Ramos (cell line): ENCODE measurements at regions not wholly inside any gene's neighbourhood (a gene's known extent, or its start where the extent isn't known, plus 50 kb on each side); places are given as distances from the start of the nearest gene placed in this dataset.
"Not testable (repeated sequence)": the region's sequence is repeated elsewhere in the genome, so short reads cannot be mapped to it uniquely, and the experiment has no call there.

ENCODE experiments used
- in situ Hi-C: fragments of 300-500 bp; cut with MboI; formaldehyde crosslinking; loops from one replicate; pipeline ENCODE4 v1.14.3; 2022; ENCODE audit warnings: low sequenced_read_pairs; ENCODE audit not compliant: unreplicated experiment

GRCh38 chr1:227508431-227508830 is 54.9 kb upstream of the ZNF678 start:
- in situ Hi-C loops: no loop called here

GRCh38 chr1:227506490-227507393 is 56.6 kb upstream of the ZNF678 start:
- in situ Hi-C loops: not testable (repeated sequence)

DNA sequence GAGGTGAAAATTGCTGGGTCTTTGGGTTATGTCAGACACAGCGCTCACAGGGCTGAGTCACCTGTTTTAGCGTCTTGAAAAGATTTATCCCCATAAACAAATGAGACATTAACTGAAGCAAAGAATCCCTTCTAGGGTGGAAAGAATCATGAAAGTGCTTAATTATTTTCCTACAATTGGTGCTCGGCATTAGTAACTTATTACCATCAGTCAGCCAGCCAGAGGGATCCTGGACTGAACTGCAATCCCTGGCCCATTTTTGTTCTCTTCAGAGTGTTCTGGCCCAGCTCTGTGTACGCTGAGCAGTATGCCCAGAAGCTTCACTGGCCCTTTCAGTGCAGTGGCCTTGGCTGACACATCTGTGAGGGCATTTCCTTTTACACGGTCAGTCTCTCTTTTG is 67.3 kb upstream of the ZNF678 start:
- in situ Hi-C loops: not testable (repeated sequence)

GRCh38 chr1:227493863-227494551 is 69.3 kb upstream of the ZNF678 start:
- in situ Hi-C loops: not testable (repeated sequence)

GRCh38 chr1:227490478-227490877 is 72.9 kb upstream of the ZNF678 start:
- in situ Hi-C loops: no loop called here

DNA sequence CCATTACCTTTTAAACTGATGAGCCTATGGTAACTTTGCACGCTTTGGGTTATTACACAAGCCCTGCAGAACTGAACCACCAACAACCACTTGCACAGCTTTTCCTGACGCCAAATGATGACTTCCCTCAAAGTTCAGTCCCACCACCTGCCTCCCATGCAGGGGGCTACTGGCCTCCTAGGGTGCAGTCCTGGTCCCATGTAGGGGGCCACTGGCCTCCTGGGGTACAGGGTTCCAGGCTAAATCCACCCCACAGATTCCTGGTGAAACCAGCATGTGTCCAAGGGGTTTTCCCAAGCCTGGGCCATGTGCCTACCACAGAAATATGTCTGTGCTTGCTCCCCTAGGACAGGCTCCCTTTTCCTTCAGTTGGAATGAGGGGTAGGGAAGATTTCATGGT is 73.4 kb upstream of the ZNF678 start:
- in situ Hi-C loops: no loop called here

- in situ Hi-C loops: no loop called here
These were observed 73.8 kb upstream of the ZNF678 start for GRCh38 chr1:227489572-227489971.

DNA sequence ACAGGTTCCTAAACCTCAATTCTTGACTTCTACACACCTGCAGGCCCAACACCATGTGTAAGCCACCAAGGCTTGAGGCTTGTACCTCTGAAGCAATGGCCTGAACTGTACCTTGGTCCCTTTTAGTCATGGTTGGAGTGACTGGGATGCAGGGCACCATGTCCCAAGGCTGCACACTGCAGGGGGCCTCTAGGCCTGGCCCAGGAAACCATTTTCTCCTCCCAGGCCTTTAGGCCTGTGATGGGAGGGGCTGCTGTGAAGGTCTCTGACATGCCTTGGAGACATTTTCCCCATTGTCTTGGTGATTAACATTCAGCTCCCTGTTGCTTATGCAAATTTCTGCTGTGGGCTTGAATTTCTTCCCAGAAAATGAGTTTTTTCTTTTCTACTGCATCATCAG is 75.8 kb upstream of the ZNF678 start:
- in situ Hi-C loops: no loop called here

- in situ Hi-C loops: no loop called here
These were observed 76.8 kb upstream of the ZNF678 start for GRCh38 chr1:227486559-227486958.

- in situ Hi-C loops: no loop called here
These were observed 81.4 kb upstream of the ZNF678 start for GRCh38 chr1:227482023-227482299.

GRCh38 chr1:227474072-227474471 is 89.3 kb upstream of the ZNF678 start:
- in situ Hi-C loops: loop anchor here (10.0 kb wide), 1 partner anchor 481 kb away; no protein-coding TSS in a partner anchor

DNA sequence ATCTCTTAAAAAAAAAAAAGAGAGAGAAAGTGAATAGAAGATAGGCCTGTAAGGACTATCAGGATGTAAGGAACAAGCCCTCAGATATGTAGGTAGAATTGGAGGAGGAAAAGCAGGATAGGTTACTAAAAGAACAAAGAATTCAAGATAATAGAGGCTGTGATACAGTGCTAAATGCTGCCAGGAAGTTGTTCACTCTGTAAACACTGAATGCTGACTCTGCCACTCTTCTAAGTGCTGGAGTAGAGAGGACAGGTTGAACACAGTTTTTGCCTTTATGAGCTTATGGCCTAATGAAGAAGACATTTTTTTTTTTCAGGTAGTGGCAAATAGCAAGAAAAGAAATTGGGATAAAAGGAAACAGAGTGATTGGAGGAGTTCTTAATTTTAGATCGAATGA is 90.6 kb upstream of the ZNF678 start:
- in situ Hi-C loops: loop anchor here (10.0 kb wide), 1 partner anchor 482 kb away; no protein-coding TSS in a partner anchor

GRCh38 chr1:227470688-227471087 is 92.7 kb upstream of the ZNF678 start:
- in situ Hi-C loops: loop anchor here (10.0 kb wide), 1 partner anchor 484 kb away; no protein-coding TSS in a partner anchor

DNA sequence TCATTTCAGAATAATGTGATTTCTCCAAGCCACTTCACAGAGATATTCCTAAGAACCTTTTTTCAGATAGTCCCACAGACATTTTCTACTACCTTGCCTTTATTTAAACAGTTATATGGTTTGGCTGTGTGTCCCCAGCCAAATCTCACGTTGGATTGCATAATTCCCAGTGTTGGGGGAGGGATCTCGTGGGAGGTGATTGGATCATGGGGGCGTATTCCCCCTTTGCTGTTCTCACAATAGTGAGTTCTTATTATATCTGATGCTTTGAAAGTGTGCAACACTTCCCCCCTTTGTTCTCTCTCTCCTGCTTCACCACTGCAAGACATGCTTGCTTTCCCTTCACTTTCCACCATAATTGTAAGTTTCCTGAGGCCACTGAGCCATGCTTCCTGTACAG is 93.6 kb upstream of the ZNF678 start:
- in situ Hi-C loops: loop anchor here (10.0 kb wide), 1 partner anchor 485 kb away; no protein-coding TSS in a partner anchor

- in situ Hi-C loops: no loop called here
These were observed 97.2 kb upstream of the ZNF678 start for GRCh38 chr1:227466039-227466645.

- in situ Hi-C loops: no loop called here
These were observed 98.1 kb upstream of the ZNF678 start for GRCh38 chr1:227465256-227465655.

DNA sequence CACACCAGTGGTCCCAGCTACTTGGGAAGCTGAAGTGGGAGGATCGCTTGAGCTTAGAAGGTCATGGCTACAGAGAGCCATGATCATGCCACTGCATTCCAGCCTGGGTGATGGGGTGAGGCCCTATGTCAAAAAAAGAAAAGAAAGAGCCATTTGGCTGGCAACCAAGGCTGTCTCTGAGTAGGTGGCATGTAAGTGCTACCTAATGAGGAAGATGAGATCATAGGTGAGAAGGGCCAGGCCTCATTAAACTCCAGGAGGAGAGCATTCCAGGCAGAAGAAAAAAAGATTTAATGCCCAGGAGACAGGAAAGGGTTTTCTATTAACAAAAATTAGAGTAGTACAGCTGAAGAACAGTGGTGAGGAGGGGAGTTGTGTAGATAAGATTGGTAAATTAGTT is 103.4 kb upstream of the ZNF678 start:
- in situ Hi-C loops: no loop called here

- in situ Hi-C loops: no loop called here
These were observed 104.0 kb upstream of the ZNF678 start for GRCh38 chr1:227459326-227459841.

GRCh38 chr1:227454686-227455085 is 108.7 kb upstream of the ZNF678 start:
- in situ Hi-C loops: no loop called here

GRCh38 chr1:227453631-227454355 is 109.6 kb upstream of the ZNF678 start:
- in situ Hi-C loops: no loop called here
